Activated T-cell treated with anti-CD3 and anti-CD28 coated beads for 48 hours (primary cell): ENCODE measurements at regions not wholly inside any gene's neighbourhood (a gene's known extent, or its start where the extent isn't known, plus 50 kb on each side); places are given as distances from the start of the nearest gene placed in this dataset.

Experiments used
- DNase-seq: peaks from one replicate; pipeline ENCODE4 v3.0.0-alpha.2; 2020; ENCODE audit warnings: low read depth

GRCh38 chr2:198701481-198701880 lies 756.3 kb downstream of the SATB2 start:
- DNase-seq: no peak

GRCh38 chr2:198700319-198700718 lies 757.4 kb downstream of the SATB2 start:
- no peak for DNase-seq

- DNase-seq: no peak
These were observed 759.5 kb downstream of the SATB2 start for GRCh38 chr2:198698230-198698629.

GRCh38 chr2:198697794-198698193 lies 759.9 kb downstream of the SATB2 start:
- no peak for DNase-seq

GRCh38 chr2:198697218-198697617 lies 760.5 kb downstream of the SATB2 start:
- DNase-seq: no peak

GRCh38 chr2:198695879-198696278 lies 761.9 kb downstream of the SATB2 start:
- no peak for DNase-seq

GRCh38 chr2:198692907-198693510 lies 764.7 kb downstream of the SATB2 start:
- no peak for DNase-seq

- DNase-seq: no peak
These were observed 766.5 kb downstream of the SATB2 start for GRCh38 chr2:198691236-198691635.

- DNase-seq: no peak
These were observed 793.4 kb downstream of the SATB2 start for GRCh38 chr2:198664321-198664720.

- no peak for DNase-seq
These were observed 794.8 kb downstream of the SATB2 start for GRCh38 chr2:198662905-198663304.

- no peak for DNase-seq
These were observed 797.2 kb downstream of the SATB2 start for GRCh38 chr2:198660501-198660900.

- DNase-seq: no peak
These were observed 798.5 kb downstream of the SATB2 start for GRCh38 chr2:198659096-198659870.

- no peak for DNase-seq
These were observed 800.1 kb downstream of the SATB2 start for GRCh38 chr2:198657512-198658121.

- no peak for DNase-seq
These were observed 800.9 kb downstream of the SATB2 start for GRCh38 chr2:198656869-198657268.

GRCh38 chr2:198654646-198655045 lies 803.1 kb downstream of the SATB2 start:
- no peak for DNase-seq

- no peak for DNase-seq
These were observed 804.4 kb downstream of the SATB2 start for GRCh38 chr2:198653311-198653710.

- DNase-seq: no peak
These were observed 805.3 kb downstream of the SATB2 start for GRCh38 chr2:198652461-198652860.

- no peak for DNase-seq
These were observed 811.9 kb downstream of the SATB2 start for GRCh38 chr2:198645816-198646215.

- no peak for DNase-seq
These were observed 816.6 kb downstream of the SATB2 start for GRCh38 chr2:198641161-198641560.

- no peak for DNase-seq
These were observed 817.3 kb downstream of the SATB2 start for GRCh38 chr2:198640463-198640862.

GRCh38 chr2:198639580-198639979 lies 818.2 kb downstream of the SATB2 start:
- DNase-seq: no peak

- no peak for DNase-seq
These were observed 819.2 kb downstream of the SATB2 start for GRCh38 chr2:198638577-198638976.

- DNase-seq: no peak
These were observed 826.0 kb downstream of the PLCL1 start for GRCh38 chr2:198630384-198630783.
